Upper lobe of left lung (tissue), 4 donors: ENCODE measurements at regions not wholly inside any gene's neighbourhood (a gene's known extent, or its start where the extent isn't known, plus 50 kb on each side); places are given as distances from the start of the nearest gene placed in this dataset.

Experiments
- EP300 ChIP-seq, 4 donors: sonication (generic); formaldehyde crosslinking; IDR thresholded peaks; one replicate each; pipeline ENCODE4 v1.5.1; 2017; ENCODE audit warnings: antibody characterized with exemption in 4 of 4, control low read depth in 2 of 4
- POLR2A ChIP-seq, 4 donors: fragments of 450-650 bp; IDR thresholded peaks; one replicate each; pipeline ENCODE4 v1.5.1; 2016 to 2017; ENCODE audit warnings: antibody characterized with exemption in 4 of 4, mild to moderate bottlenecking in 2 of 4
- POLR2AphosphoS5 ChIP-seq, 2 donors: sonication (generic); formaldehyde crosslinking; IDR thresholded peaks; one replicate each; pipeline ENCODE4 v1.5.1; 2017; ENCODE audit warnings: antibody characterized with exemption in 2 of 2
- TF ChIP-seq, protein P1 (sequence below), 6 experiments: fragments of 450-650 bp in 4 of 6; fragments of 200-600 bp in 2 of 6; sonication (generic) in 2 of 6; IDR thresholded peaks; one replicate each; pipeline ENCODE4 v1.5.1; 2016 to 2019; ENCODE audit warnings: antibody characterized with exemption in 6 of 6

- TF ChIP-seq EP300 (IDR thresholded peaks at IDR 0.05) (no peak), POLR2A (IDR thresholded peaks at IDR 0.05) (no peak), POLR2AphosphoS5 (IDR thresholded peaks at IDR 0.05) (no peak)
- TF ChIP-seq, protein P1, sequence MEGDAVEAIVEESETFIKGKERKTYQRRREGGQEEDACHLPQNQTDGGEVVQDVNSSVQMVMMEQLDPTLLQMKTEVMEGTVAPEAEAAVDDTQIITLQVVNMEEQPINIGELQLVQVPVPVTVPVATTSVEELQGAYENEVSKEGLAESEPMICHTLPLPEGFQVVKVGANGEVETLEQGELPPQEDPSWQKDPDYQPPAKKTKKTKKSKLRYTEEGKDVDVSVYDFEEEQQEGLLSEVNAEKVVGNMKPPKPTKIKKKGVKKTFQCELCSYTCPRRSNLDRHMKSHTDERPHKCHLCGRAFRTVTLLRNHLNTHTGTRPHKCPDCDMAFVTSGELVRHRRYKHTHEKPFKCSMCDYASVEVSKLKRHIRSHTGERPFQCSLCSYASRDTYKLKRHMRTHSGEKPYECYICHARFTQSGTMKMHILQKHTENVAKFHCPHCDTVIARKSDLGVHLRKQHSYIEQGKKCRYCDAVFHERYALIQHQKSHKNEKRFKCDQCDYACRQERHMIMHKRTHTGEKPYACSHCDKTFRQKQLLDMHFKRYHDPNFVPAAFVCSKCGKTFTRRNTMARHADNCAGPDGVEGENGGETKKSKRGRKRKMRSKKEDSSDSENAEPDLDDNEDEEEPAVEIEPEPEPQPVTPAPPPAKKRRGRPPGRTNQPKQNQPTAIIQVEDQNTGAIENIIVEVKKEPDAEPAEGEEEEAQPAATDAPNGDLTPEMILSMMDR (IDR thresholded peaks at IDR 0.05): no peak
Measured at GRCh38 chr5:60229691-60230185, 336.2 kb upstream of the PDE4D start.
